DOHH2 (cell line): ENCODE measurements at regions not wholly inside any gene's neighbourhood (a gene's known extent, or its start where the extent isn't known, plus 50 kb on each side); places are given as distances from the start of the nearest gene placed in this dataset.

Experiments
- H3F3A ChIP-seq: fragments of 200-600 bp; sonication (generic), shearing (Covaris generic); 2 replicates; pipeline ENCODE4 v1.6.0; 2016; ENCODE audit warnings: antibody characterized with exemption, mild to moderate bottlenecking; ENCODE audit not compliant: control insufficient read depth, insufficient read depth
- H3K27ac ChIP-seq: fragments of 200-600 bp; sonication (generic); 2 replicates; pipeline ENCODE4 v1.5.1; 2014; ENCODE audit warnings: low read depth, mild to moderate bottlenecking, low read length, moderate library complexity
- H3K27me3 ChIP-seq: fragments of 200-600 bp; sonication (generic); 2 replicates; pipeline ENCODE4 v1.6.1; 2014; ENCODE audit warnings: mild to moderate bottlenecking, low read length, mixed read lengths; ENCODE audit not compliant: control insufficient read depth
- H3K36me3 ChIP-seq: fragments of 200-600 bp; sonication (generic); 2 replicates; pipeline ENCODE4 v1.6.1; 2014; ENCODE audit warnings: mild to moderate bottlenecking, low read length, moderate library complexity, mixed read lengths; ENCODE audit not compliant: control insufficient read depth
- H3K4me1 ChIP-seq: fragments of 200-600 bp; sonication (generic); 2 replicates; pipeline ENCODE4 v1.6.1; 2014; ENCODE audit warnings: mild to moderate bottlenecking, low read length, mixed read lengths; ENCODE audit not compliant: control insufficient read depth
- H3K4me2 ChIP-seq: fragments of 200-600 bp; sonication (generic); 2 replicates; pipeline ENCODE4 v1.6.0; 2014; ENCODE audit warnings: mild to moderate bottlenecking, low read length, moderate library complexity
- H3K4me3 ChIP-seq: fragments of 200-600 bp; sonication (generic); 2 replicates; pipeline ENCODE4 v1.5.1; 2014; ENCODE audit warnings: mild to moderate bottlenecking, low read length, mixed read lengths
- H3K79me2 ChIP-seq: fragments of 200-600 bp; sonication (generic); 2 replicates; pipeline ENCODE4 v1.6.1; 2014; ENCODE audit warnings: mild to moderate bottlenecking, low read length, mixed read lengths; ENCODE audit not compliant: control insufficient read depth
- H3K9me2 ChIP-seq: fragments of 200-600 bp; sonication (generic); replicated peaks from 2 replicates; pipeline ENCODE4 v1.6.1; 2014; ENCODE audit warnings: mild to moderate bottlenecking, low read length, mixed read lengths; ENCODE audit not compliant: control insufficient read depth
- H3K9me3 ChIP-seq: fragments of 200-600 bp; sonication (generic); 2 replicates; pipeline ENCODE4 v1.6.1; 2014; ENCODE audit warnings: antibody characterized with exemption, low read length, mixed read lengths; ENCODE audit not compliant: control insufficient read depth, insufficient read depth
- H4K20me1 ChIP-seq: fragments of 200-600 bp; sonication (generic); 2 replicates; pipeline ENCODE4 v1.6.0; 2014; ENCODE audit warnings: low read depth, mild to moderate bottlenecking, antibody characterized with exemption, low read length, moderate library complexity; ENCODE audit not compliant: control insufficient read depth, insufficient read depth
- CTCF ChIP-seq: fragments of 200-600 bp; sonication (generic); IDR thresholded peaks from one replicate; pipeline ENCODE4 v1.5.1; 2014; ENCODE audit warnings: antibody characterized with exemption, mild to moderate bottlenecking, low read depth, low read length; ENCODE audit not compliant: poor library complexity, severe bottlenecking
- EZH2phosphoT487 ChIP-seq: fragments of 200-600 bp; sonication (generic); IDR thresholded peaks from 2 replicates; pipeline ENCODE4 v1.6.1; 2017; ENCODE audit warnings: borderline replicate concordance, mild to moderate bottlenecking, antibody characterized with exemption, low read length, moderate library complexity, mixed read lengths

GRCh38 chr3:43185983-43186314 is 80.1 kb upstream of the POMGNT2 start:
- peaks cover 4% of the 10 kb centered on the region; the same call in 1 of the 2 replicates for H3K27me3 ChIP-seq
- H3K4me2 ChIP-seq, result no peak overlapping the region
- H3K4me3 ChIP-seq, result no peak overlapping the region
- peaks cover 7% of the 10 kb centered on the region for H3K4me1 ChIP-seq
- TF ChIP-seq EZH2phosphoT487 (no peak), CTCF (no peak)
- H3F3A ChIP-seq, result no peaks in the 10 kb centered on the region
- H3K9me2 ChIP-seq, result no peaks in the 10 kb centered on the region
- no peaks in the 10 kb centered on the region; the same call in 1 of the 2 replicates for H3K9me3 ChIP-seq
- H3K27ac ChIP-seq, result no peak overlapping the region
- no peaks in the 10 kb centered on the region for H3K36me3 ChIP-seq
- H4K20me1 ChIP-seq, result no peaks in the 10 kb centered on the region
- H3K79me2 ChIP-seq, result no peaks in the 10 kb centered on the region

GRCh38 chr3:43185274-43185982 is 79.5 kb upstream of the POMGNT2 start:
- no peak for TF ChIP-seq CTCF
- TF ChIP-seq EZH2phosphoT487, result no peak
- Histone ChIP-seq H3K27ac (no peak overlapping the region), H3K27me3 (peaks cover 4% of the 10 kb centered on the region; the same call in 1 of the 2 replicates), H3K36me3 (no peaks in the 10 kb centered on the region), H3K4me3 (no peak overlapping the region), H4K20me1 (no peaks in the 10 kb centered on the region), H3K9me2 (no peaks in the 10 kb centered on the region), H3K4me1 (peaks cover 12% of the 10 kb centered on the region), H3K79me2 (no peaks in the 10 kb centered on the region), H3F3A (no peaks in the 10 kb centered on the region), H3K9me3 (no peaks in the 10 kb centered on the region; the same call in 1 of the 2 replicates), H3K4me2 (no peak overlapping the region)

GRCh38 chr3:43183456-43183855 is 77.6 kb upstream of the POMGNT2 start:
- Histone ChIP-seq H3K9me3 (no peaks in the 10 kb centered on the region), H3K4me3 (no peak overlapping the region), H3K36me3 (no peaks in the 10 kb centered on the region), H3K9me2 (no peaks in the 10 kb centered on the region), H3K79me2 (no peaks in the 10 kb centered on the region), H3K27ac (no peak overlapping the region), H3F3A (no peaks in the 10 kb centered on the region), H3K4me1 (peaks cover 23% of the 10 kb centered on the region), H3K27me3 (peaks cover 4% of the 10 kb centered on the region; the same call in 1 of the 2 replicates), H3K4me2 (no peak overlapping the region), H4K20me1 (no peaks in the 10 kb centered on the region)
- TF ChIP-seq EZH2phosphoT487, result no peak
- no peak for TF ChIP-seq CTCF
